Osteocyte (in vitro differentiated cells): ENCODE measurements at regions not wholly inside any gene's neighbourhood (a gene's known extent, or its start where the extent isn't known, plus 50 kb on each side); places are given as distances from the start of the nearest gene placed in this dataset.

Experiments used
- DNase-seq: peaks from one replicate; pipeline ENCODE4 v3.0.0; 2021; ENCODE audit warnings: mixed read lengths; ENCODE audit not compliant: unreplicated experiment; ENCODE audit errors: extremely low spot score
- H3K27ac Mint-ChIP-seq: one replicate; pipeline ENCODE4 v1.8.0; 2021; ENCODE audit warnings: mild to moderate bottlenecking, mixed read lengths; ENCODE audit not compliant: unreplicated experiment
- H3K27me3 Mint-ChIP-seq: one replicate; pipeline ENCODE4 v1.8.0; 2021; ENCODE audit warnings: mixed read lengths; ENCODE audit not compliant: unreplicated experiment
- H3K36me3 Mint-ChIP-seq: one replicate; pipeline ENCODE4 v1.8.0; 2021; ENCODE audit warnings: mixed read lengths; ENCODE audit not compliant: unreplicated experiment
- H3K4me1 Mint-ChIP-seq: one replicate; pipeline ENCODE4 v1.8.0; 2021; ENCODE audit warnings: mixed read lengths; ENCODE audit not compliant: unreplicated experiment
- H3K4me3 Mint-ChIP-seq: one replicate; pipeline ENCODE4 v1.8.0; 2021; ENCODE audit warnings: mild to moderate bottlenecking, moderate library complexity, mixed read lengths; ENCODE audit not compliant: unreplicated experiment
- H3K9me3 Mint-ChIP-seq: one replicate; pipeline ENCODE4 v1.8.0; 2021; ENCODE audit warnings: mixed read lengths; ENCODE audit not compliant: unreplicated experiment
- TF ChIP-seq, protein P1 (sequence below): fragments of 200-600 bp; sonication (generic); IDR thresholded peaks from 2 replicates; pipeline ENCODE4 v1.5.0; 2021; ENCODE audit warnings: antibody characterized with exemption, mild to moderate bottlenecking, moderate library complexity

DNA sequence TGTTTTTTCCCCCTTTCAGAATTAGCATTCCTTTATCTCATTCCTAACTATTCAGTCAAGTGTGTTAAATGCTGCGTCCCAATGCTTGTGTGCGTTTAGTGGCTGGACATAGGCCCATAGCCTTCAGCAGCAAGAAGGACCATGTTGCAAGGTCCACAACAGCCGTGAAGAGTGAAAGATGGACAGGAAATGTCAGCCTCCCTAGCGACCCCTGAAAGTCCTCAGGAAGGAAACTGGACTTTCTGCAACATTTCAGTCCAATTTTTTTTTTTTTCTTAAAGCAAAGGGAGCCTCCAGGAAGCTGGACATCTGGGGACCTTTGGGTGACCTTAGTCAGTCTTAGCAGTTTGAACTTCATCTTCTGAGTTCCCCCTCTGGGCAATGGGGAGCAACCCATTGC, 550.7 kb upstream of the MGMT start:
- DNase-seq: no peak
- Mint-ChIP-seq H3K27me3 (no peaks in the 10 kb centered on the region), H3K4me3 (no peak overlapping the region), H3K27ac (no peak overlapping the region), H3K9me3 (peaks cover 34% of the 10 kb centered on the region), H3K36me3 (no peaks in the 10 kb centered on the region), H3K4me1 (no peaks in the 10 kb centered on the region)
- TF ChIP-seq, protein P1, sequence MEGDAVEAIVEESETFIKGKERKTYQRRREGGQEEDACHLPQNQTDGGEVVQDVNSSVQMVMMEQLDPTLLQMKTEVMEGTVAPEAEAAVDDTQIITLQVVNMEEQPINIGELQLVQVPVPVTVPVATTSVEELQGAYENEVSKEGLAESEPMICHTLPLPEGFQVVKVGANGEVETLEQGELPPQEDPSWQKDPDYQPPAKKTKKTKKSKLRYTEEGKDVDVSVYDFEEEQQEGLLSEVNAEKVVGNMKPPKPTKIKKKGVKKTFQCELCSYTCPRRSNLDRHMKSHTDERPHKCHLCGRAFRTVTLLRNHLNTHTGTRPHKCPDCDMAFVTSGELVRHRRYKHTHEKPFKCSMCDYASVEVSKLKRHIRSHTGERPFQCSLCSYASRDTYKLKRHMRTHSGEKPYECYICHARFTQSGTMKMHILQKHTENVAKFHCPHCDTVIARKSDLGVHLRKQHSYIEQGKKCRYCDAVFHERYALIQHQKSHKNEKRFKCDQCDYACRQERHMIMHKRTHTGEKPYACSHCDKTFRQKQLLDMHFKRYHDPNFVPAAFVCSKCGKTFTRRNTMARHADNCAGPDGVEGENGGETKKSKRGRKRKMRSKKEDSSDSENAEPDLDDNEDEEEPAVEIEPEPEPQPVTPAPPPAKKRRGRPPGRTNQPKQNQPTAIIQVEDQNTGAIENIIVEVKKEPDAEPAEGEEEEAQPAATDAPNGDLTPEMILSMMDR: no peak

DNA sequence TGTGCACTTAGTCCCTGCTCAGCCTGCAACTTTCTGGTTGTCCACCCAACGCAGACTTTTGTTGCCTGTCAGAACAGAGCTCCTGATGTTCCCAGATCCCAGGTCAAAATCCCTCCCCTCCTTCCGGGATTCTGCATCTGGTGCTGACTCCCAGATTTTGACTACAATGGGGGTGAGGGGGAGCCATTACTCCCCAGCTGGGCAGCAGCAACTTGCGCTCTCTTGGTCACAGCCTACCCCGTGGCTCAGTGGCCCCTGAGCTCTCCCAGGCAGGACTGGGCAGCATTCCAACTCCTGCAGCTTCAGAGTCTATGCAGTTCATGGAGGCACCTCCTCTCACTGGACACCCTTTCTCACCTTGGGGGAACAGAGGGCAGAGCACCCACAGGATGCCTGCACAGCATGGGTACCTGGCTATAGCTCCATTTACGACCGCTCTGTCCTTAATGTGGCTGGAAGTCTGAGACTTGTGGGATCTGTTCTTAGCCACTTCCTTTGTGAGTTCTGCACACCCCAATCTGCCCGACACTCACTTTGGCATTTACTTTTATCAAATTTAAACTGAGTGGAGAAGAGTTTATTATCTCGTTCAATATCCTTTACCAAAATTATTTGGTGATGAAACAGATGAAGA, 545.5 kb upstream of the MGMT start:
- TF ChIP-seq, protein P1: no peak
- H3K27ac Mint-ChIP-seq: no peak overlapping the region
- H3K9me3 Mint-ChIP-seq: peaks cover 35% of the 10 kb centered on the region
- H3K27me3 Mint-ChIP-seq: no peaks in the 10 kb centered on the region
- DNase-seq: no peak
- no peaks in the 10 kb centered on the region for H3K36me3 Mint-ChIP-seq
- no peaks in the 10 kb centered on the region for H3K4me1 Mint-ChIP-seq
- H3K4me3 Mint-ChIP-seq: no peak overlapping the region

DNA sequence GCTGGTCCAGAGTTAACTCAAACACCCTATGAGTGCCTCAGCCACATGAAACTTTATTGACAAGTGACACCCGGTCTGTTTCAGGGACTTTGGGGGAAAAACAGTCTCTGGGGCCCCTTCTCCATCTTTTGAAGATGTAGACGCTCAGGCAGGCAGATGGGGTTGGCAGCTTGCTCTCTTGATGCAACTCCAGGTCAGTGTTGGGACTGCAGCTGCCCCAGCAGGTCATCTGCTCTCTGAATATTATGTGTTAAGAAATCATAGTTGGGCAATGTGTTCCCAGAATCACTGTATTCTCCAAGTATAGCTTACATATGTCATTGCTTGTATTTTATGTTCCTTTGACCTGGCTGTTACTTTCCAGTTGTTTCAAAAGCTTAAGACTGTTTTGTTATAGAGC, 544.9 kb upstream of the MGMT start:
- Mint-ChIP-seq H3K27ac (no peak overlapping the region), H3K36me3 (no peaks in the 10 kb centered on the region), H3K9me3 (peaks cover 33% of the 10 kb centered on the region), H3K27me3 (no peaks in the 10 kb centered on the region), H3K4me3 (no peak overlapping the region), H3K4me1 (no peaks in the 10 kb centered on the region)
- no peak for DNase-seq
- TF ChIP-seq, protein P1: no peak

DNA sequence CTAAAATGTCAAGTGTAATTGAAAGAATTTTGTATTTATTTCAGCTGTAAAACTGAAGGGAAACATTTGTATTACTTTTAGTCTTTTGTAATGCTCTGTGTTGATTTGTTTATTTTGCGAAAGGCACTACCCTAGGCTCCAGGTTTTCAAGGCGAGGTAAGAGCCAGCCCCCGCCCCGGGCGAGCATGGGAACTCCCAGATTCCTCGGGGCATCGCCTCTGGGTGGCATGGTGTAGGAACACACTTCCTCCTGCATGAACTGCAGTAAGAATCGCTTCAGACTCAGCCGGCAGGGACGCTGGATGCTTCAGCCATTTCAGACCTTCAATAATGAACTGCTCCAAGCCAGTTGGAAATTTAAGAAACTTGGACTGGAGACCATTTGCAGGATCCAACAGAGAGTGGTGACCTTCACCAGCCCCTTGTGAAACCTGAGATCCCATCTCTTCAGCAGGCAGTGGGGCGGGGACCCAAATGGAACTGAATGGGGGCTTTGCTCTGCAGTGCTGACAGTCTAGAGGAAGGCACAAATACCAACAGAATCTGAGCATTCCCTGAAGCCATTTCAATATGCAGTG, 544.3 kb upstream of the MGMT start:
- H3K36me3 Mint-ChIP-seq: no peaks in the 10 kb centered on the region
- no peak overlapping the region for H3K4me3 Mint-ChIP-seq
- H3K9me3 Mint-ChIP-seq: peaks cover 33% of the 10 kb centered on the region

DNA sequence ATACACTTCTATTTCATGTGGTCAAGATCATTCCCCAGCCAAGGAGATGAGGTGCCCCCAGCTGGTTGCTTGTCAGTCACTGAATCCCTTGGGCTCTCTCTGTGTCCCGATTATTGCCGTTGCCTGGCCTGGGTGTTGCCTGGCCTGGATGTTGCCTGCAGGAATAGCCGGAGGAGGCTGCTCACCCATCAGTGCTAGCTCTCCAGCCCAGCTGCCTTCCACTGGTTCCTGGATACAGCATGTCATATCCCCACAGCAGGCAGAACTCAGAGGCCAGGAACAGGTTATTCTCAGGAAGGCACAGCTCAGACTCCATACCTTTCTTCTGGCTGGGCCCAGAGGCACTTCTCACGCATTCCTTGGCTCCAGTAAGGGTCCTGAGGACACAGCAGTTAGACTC, 542.1 kb upstream of the MGMT start:
- Mint-ChIP-seq H3K4me3 (no peak overlapping the region), H3K36me3 (peaks cover 1% of the 10 kb centered on the region), H3K9me3 (peaks cover 25% of the 10 kb centered on the region), H3K4me1 (no peaks in the 10 kb centered on the region), H3K27me3 (no peaks in the 10 kb centered on the region), H3K27ac (no peak overlapping the region)
- no peak for DNase-seq
- TF ChIP-seq, protein P1: no peak

More for the DNA sequence above, 544.3 kb upstream of the MGMT start:
- no peak for DNase-seq
- Mint-ChIP-seq H3K4me1 (no peaks in the 10 kb centered on the region), H3K27ac (no peak overlapping the region), H3K27me3 (no peaks in the 10 kb centered on the region)
- TF ChIP-seq, protein P1: no peak
